Kidney capillary endothelial cell (primary cell): ENCODE measurements at regions not wholly inside any gene's neighbourhood (a gene's known extent, or its start where the extent isn't known, plus 50 kb on each side); places are given as distances from the start of the nearest gene placed in this dataset.

ENCODE experiments used
- DNase-seq: peaks from one replicate; pipeline ENCODE4 v3.0.0-alpha.2; 2018; ENCODE audit warnings: low spot score

GRCh38 chr13:40254394-40254793 is 412.0 kb downstream of the FOXO1 start:
- DNase-seq: no peak

DNA sequence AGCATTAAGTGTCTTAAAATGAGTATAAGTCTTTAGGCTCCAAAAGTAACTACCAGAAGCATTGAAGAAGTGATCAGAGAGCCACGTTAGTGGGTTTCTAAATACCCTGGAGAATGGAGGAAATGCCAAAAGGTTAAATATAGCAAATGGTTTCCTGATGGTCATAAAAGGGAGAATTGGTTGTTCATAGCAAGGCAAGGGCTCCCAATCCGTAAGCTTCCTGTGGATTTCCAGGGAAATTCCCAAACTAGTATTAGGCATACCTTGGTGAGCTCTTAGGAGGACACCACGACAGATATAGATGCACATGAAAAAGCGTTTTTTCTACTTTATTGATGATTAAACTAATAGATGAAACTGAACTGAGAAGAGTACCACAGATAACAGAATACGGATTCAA is 410.9 kb downstream of the FOXO1 start:
- peak; percentile 37 for DNase-seq

GRCh38 chr13:40259899-40260298 is 406.5 kb downstream of the FOXO1 start:
- DNase-seq: no peak

DNA sequence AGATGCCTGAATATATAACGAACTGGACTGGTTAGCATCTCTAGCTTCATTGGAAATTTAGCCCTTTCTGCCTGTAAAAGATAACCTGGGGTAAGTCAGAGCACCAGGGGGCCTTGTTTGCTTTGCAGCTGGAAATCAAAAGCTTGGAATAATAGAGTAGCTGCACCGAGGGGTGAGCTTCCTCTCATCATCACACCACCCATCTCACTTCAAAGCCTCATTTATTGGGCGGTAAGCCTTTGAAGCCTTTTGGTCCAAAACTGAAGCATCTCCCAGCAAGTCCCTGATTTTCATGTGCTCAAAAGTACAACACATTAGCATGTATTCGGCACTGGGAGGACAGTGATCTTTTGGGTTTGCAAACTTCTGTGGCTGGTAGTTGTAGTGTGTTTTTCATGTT is 405.1 kb downstream of the FOXO1 start:
- no peak for DNase-seq

GRCh38 chr13:40261947-40262346 is 404.5 kb downstream of the FOXO1 start:
- DNase-seq: no peak

DNA sequence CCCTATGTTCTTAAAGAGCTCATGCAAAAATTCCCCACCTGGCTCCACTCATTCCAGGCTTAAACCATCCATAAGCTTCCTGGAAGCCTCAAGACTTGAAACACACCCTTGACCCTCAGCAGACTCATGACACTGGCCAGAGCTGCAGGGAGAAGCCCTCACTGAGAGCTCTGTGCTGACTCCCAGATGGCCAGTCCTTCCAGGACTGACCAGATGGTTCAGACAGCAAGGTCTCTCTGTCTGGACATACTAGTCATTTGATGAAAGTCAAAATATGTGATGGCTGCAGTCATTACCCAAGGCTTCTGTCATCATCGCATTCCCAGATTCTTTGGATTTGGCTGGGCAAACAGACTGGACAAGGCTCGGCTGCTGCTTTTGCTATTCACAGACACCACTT is 397.4 kb downstream of the FOXO1 start:
- no peak for DNase-seq

- no peak for DNase-seq
These were observed 395.7 kb downstream of the FOXO1 start for GRCh38 chr13:40270726-40271125.

- no peak for DNase-seq
These were observed 395.1 kb downstream of the FOXO1 start for GRCh38 chr13:40271271-40271885.

- DNase-seq: no peak
These were observed 394.3 kb downstream of the FOXO1 start for GRCh38 chr13:40271931-40272775.

DNA sequence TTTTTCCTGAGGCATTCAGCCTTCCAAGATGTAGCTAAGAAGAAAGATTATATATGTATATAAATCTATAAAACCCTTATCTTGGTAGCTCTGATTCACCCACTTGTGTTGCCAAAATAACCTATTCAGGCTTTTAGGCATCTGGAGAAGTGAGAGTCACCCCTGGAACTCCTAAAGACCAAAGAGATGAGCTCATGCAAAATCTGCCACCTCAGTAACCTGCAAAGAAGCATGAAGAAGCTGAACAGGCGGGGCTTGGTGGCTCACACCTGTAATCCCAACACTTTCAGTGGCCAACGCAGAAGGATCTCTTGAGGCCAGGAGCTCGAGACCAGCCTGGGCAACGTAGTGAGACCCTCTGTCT is 393.7 kb downstream of the FOXO1 start:
- DNase-seq: no peak

- DNase-seq: no peak
These were observed 393.0 kb downstream of the FOXO1 start for GRCh38 chr13:40273253-40274025.

DNA sequence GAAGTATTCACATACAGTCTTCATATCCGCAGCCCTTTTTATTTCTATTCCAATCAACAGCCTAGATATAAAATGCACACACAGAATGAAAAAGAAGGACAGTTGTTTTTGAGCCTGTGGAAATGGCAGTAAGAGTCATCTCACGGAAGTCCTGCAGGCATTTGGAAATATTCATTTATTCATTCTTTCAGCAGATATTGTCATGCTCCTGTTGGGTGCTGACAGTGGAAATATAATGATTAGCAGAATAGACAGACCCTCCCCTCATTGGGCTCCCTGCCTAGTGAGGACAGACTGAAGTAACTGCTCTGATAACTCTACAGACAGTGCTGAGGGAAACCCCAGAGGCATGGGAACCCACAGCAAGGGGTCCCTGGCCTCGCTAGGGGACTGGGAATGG is 392.3 kb downstream of the FOXO1 start:
- no peak for DNase-seq

DNA sequence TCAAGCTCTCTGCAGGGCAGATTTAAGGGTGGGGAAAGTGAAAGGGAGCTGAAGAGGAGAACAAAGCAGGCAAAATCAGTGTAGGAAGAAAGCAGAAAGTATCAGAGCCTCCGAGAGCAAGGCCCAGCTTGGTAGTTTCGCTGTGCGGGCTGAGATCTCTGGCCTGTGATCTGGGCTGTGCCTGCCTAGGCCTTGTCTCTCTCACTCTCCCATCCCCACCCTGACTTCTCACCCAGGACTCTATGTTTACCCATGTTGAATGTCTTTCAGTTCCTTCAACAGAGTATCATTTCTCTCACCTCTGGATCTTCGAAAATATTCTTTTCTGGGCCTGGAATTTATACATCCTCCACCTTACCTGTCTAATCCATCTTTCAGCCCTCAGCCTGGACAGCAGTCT is 391.3 kb downstream of the FOXO1 start:
- no peak for DNase-seq

DNA sequence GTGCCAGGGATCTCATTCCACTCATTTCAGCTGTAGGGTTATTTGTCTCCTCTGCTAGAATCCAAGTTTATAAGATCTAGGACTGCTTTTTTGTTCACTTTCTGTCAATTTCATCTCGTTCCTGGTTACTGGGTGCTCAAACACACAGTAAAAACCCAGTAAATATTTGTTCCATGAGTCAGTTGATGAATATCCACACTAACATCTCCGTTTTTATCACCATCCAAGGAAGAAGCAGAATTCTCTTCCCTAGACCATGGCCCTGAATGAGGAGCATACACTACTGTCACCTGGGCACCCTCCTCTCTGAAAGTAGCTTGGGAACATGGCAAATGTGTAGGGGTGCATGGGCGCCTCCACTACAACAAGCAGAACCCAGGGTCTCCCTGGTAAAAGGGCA is 390.8 kb downstream of the FOXO1 start:
- no peak for DNase-seq

DNA sequence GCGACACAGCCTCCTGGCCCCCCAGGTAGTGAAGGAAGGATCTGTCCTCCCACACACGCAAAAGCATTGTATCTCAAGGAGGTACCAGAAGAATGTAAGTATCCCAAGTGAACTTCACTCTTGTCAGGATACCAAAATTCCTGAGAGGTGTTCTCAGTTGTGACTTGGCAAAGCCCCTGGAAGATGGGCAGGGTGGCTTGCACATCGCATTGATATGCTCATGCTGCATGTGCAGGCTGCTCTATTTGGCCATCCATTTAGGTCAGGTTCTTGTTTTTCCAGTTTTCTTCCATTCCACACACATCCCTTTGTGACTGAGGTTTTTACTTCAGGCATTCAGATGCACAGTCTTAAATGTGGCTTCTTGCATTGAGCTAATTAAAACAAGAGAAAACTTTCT is 382.8 kb downstream of the FOXO1 start:
- DNase-seq: no peak

- DNase-seq: no peak
These were observed 380.8 kb downstream of the FOXO1 start for GRCh38 chr13:40285634-40286033.

DNA sequence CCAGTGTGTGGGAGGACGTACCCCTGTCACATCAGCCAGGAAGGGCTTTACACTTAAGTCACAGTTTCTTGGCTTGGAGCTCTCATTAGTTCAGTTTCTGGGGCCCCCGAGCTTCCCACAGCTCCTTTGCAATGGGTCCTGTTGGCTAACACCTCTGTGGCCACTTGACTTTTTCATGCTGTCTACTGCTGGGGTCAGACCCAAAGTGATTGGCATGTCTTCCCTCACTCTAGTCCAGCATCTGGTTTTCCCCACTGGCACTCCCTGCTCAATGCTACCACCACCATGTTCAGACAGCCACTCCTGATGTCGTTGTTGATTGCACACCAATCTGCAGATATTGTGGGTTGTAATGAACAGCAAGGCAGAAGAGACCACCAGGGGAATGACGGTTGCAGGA is 379.0 kb downstream of the FOXO1 start:
- DNase-seq: no peak

DNA sequence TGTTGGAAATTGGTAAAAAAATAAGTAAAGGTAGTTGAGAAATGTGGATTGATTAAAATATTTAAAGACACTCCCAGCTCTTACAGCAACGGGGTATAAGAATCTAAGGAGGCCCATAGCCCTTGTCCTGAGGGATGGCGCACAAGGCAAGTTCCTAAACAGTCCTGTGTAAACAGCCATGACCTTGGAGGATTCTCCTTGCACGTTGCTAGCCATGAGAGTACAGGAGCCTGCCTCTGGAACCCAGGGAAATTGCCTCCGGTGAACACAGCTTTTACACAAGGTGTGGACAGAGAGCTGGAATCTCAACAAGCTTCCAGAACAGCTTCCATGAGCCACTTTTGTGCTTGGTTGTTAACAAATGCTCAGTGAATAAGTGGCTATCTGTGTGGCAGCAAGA is 378.2 kb downstream of the FOXO1 start:
- DNase-seq: no peak

- DNase-seq: no peak
These were observed 375.7 kb downstream of the FOXO1 start for GRCh38 chr13:40290758-40291157.

DNA sequence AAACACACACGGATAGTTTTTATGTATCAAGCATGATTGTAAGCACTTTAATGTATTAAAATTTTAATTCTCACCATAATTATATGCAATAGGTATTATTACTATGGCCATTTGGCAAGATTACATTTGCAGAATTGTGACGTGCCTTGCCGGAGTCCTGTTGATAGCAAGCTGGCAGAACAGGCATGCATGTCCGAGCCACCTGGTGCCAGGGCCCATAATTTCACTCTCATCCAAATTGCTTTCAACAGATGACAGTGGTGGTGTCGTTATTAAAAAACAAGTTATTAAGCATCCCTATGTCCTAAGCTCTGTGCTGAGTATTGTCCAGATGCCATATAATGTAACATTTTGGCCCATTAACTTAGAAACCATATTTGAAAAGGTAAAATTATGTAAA is 374.3 kb downstream of the FOXO1 start:
- DNase-seq: no peak

DNA sequence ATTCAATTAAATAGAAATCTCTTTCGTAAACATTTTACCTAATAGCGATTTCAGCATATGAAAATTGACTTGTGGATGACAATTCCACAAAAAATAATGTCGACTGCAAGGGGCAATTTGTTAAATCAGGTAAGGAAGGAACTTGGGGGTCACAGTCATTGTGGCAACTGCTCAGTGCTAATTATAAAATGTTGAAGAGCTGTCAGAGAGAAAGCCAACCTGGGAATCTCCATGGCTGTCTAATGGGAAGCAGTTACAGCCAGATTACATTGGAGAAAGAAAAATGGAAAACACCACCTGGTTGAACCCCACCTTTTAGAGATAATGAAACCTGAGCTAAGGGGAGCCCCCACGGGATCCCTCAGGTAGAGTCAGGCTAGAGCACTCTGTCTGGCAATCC is 373.9 kb downstream of the FOXO1 start:
- no peak for DNase-seq

DNA sequence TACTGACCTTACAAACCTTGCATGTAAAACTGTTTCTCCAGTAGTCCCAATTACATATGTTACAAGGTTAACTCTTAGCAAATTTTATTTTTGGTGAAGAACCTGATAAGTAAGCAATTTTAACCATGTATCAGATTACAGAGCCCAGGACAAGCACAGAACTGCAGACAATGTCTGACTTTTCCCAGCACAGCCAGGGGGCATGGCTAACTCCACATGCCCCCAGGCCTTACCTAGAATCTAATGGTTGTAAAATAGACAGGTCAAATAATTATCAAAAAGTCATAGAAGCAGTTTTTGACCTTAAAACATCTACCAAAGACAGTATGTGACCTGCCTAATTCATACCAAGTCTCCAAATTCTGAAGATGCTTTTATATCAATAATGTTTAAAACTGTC is 364.1 kb downstream of the FOXO1 start:
- no peak for DNase-seq

GRCh38 chr13:40304391-40304790 is 362.1 kb downstream of the FOXO1 start:
- DNase-seq: no peak
